ENCODE measurements at regions not wholly inside any gene's neighbourhood (a gene's known extent, or its start where the extent isn't known, plus 50 kb on each side); places are given as distances from the start of the nearest gene placed in this dataset.

- DNase-seq (ENCODE audit: low spot score in 2 of 2) = no peak
- intact Hi-C loops (cut with DNase I; ENCODE audit: low total_unique reads) = no loop called here
- no peak for TF ChIP-seq POLR2A (IDR thresholded peaks at IDR 0.05)
- no peak for TF ChIP-seq CTCF (IDR thresholded peaks at IDR 0.05)
- 78 to 80% methylated on average over 14 of the region's 14 CpGs for WGBS, 2 donors
- no peak overlapping the region for H3K4me3 ChIP-seq (ENCODE audit: low read depth, poor library complexity, severe bottlenecking)
Observed at GRCh38 chr20:50297498-50298376, 107.1 kb downstream of the CEBPB start.

GRCh38 chr20:50298554-50299324 lies 108.1 kb downstream of the CEBPB start:
- no peak for DNase-seq (ENCODE audit: low spot score in 2 of 2)

GRCh38 chr20:50299325-50299629 lies 108.6 kb downstream of the CEBPB start:
- WGBS, 2 donors = 94 to 97% methylated on average over 6 of the region's 6 CpGs
- no peak for DNase-seq (ENCODE audit: low spot score in 2 of 2)
- intact Hi-C loops (cut with DNase I; ENCODE audit: low total_unique reads) = no loop called here
- TF ChIP-seq POLR2A (IDR thresholded peaks at IDR 0.05) (no peak), CTCF (IDR thresholded peaks at IDR 0.05) (no peak)
- H3K4me3 ChIP-seq (ENCODE audit: low read depth, poor library complexity, severe bottlenecking) = no peak overlapping the region

More at GRCh38 chr20:50298554-50299324, 108.1 kb downstream of the CEBPB start:
- 50 to 61% methylated on average over 18 to 20 of the region's 20 CpGs for WGBS, 2 donors
- H3K4me3 ChIP-seq (ENCODE audit: low read depth, poor library complexity, severe bottlenecking) = no peak overlapping the region
- TF ChIP-seq CTCF (IDR thresholded peaks at IDR 0.05) (no peak), POLR2A (IDR thresholded peaks at IDR 0.05) (no peak)
- intact Hi-C loops (cut with DNase I; ENCODE audit: low total_unique reads) = no loop called here

GRCh38 chr20:50301165-50301564 lies 110.5 kb downstream of the CEBPB start:
- 93 to 96% methylated on average over 3 of the region's 3 CpGs for WGBS, 2 donors
- intact Hi-C loops (cut with DNase I; ENCODE audit: low total_unique reads) = no loop called here
- no peak for DNase-seq (ENCODE audit: low spot score in 2 of 2)
- H3K4me3 ChIP-seq (ENCODE audit: low read depth, poor library complexity, severe bottlenecking) = no peak overlapping the region
- TF ChIP-seq POLR2A (IDR thresholded peaks at IDR 0.05) = no peak
- TF ChIP-seq CTCF (IDR thresholded peaks at IDR 0.05) = no peak

- no peak overlapping the region for H3K4me3 ChIP-seq (ENCODE audit: low read depth, poor library complexity, severe bottlenecking)
- TF ChIP-seq CTCF (IDR thresholded peaks at IDR 0.05) = no peak
- TF ChIP-seq POLR2A (IDR thresholded peaks at IDR 0.05) = no peak
- no peak for DNase-seq (ENCODE audit: low spot score in 2 of 2)
- intact Hi-C loops (cut with DNase I; ENCODE audit: low total_unique reads) = no loop called here
Observed at GRCh38 chr20:50301712-50302111, 111.1 kb downstream of the CEBPB start.

All from lower leg skin (tissue), 4 donors.